ENCODE measurements at regions not wholly inside any gene's neighbourhood (a gene's known extent, or its start where the extent isn't known, plus 50 kb on each side); places are given as distances from the start of the nearest gene placed in this dataset.

DNA sequence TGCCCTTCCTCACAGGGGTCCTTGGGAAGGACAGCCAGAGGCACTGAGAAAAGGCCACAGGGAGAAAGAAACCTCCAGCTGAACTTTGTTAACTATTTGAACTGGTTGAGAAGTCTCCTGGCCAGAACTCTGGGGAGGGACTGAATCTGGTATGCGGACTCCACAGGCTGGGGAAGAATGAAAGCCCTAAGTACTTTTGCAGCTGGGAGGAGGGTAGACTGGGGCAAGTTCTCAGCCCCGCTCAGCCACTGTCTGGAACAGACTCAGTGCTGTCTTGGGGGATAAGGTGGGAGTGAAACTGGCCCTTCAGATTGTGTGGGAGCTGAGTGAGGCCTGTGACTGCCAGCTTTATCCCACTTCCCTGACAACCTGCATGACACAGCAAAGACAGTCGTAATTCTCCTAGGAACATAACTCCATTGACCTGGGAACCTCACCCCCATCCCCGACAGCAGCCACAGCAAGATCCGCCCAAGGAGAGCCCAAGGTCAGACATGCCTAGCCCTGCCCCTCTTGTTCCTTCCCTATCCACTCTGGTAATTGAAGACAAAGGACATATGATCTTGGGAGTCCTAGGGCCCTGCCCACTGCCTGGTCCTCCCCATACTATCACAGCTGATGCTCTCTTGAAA is 475.1 kb upstream of the CNTN5 start:
- H3K4me3 ChIP-seq (ENCODE audit: low read depth, low read length): no peak overlapping the region
- TF ChIP-seq, protein P1, sequence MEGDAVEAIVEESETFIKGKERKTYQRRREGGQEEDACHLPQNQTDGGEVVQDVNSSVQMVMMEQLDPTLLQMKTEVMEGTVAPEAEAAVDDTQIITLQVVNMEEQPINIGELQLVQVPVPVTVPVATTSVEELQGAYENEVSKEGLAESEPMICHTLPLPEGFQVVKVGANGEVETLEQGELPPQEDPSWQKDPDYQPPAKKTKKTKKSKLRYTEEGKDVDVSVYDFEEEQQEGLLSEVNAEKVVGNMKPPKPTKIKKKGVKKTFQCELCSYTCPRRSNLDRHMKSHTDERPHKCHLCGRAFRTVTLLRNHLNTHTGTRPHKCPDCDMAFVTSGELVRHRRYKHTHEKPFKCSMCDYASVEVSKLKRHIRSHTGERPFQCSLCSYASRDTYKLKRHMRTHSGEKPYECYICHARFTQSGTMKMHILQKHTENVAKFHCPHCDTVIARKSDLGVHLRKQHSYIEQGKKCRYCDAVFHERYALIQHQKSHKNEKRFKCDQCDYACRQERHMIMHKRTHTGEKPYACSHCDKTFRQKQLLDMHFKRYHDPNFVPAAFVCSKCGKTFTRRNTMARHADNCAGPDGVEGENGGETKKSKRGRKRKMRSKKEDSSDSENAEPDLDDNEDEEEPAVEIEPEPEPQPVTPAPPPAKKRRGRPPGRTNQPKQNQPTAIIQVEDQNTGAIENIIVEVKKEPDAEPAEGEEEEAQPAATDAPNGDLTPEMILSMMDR (IDR thresholded peaks at IDR 0.05; ENCODE audit: control insufficient read depth, extremely low read depth, insufficient read depth): no peak
- DNase-seq (ENCODE audit: low read depth): no peak

DNA sequence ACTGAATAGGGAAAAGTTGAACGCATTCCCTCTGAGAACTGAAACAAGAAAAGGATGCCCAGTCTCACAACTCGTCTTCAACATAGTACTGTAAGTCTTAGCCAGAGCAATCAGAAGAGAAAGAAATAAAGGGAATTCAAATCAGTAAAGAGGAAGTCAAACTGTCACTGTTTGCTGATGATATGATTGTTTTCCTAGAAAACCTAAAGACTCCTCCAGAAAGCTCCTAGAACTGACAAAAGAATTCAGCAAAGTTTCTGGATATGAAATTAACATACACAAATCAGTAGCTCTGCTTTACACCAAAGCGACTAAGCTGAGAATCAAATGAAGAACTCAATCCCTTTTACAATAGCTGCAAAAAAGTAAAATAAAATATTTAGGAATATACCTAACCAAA is 471.2 kb upstream of the CNTN5 start:
- TF ChIP-seq, protein P1 (IDR thresholded peaks at IDR 0.05; ENCODE audit: control insufficient read depth, extremely low read depth, insufficient read depth): no peak
- no peak for DNase-seq (ENCODE audit: low read depth)
- no peak overlapping the region for H3K4me3 ChIP-seq (ENCODE audit: low read depth, low read length)

DNA sequence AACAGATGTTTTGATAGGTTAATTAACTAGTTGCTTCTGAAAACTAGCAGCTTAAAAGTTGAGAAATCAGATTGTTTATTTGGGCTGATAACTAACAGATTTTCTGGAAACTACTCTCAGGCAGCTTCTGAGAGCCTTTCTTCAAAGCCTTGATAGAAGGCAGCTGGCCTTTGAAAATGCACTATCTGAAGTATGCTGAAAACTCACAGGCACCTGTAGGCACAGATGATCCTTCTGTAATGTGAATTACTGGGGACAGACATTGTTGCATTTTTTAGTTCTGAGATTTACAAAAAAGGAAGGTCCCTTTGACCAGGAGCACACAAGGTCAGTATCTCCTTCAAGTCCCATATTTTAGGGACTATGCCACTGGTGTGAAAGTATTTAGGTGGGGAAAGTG is 460.8 kb upstream of the CNTN5 start:
- DNase-seq (ENCODE audit: low read depth): no peak
- H3K4me3 ChIP-seq (ENCODE audit: low read depth, low read length): no peak overlapping the region
- TF ChIP-seq, protein P1 (IDR thresholded peaks at IDR 0.05; ENCODE audit: control insufficient read depth, extremely low read depth, insufficient read depth): no peak

DNA sequence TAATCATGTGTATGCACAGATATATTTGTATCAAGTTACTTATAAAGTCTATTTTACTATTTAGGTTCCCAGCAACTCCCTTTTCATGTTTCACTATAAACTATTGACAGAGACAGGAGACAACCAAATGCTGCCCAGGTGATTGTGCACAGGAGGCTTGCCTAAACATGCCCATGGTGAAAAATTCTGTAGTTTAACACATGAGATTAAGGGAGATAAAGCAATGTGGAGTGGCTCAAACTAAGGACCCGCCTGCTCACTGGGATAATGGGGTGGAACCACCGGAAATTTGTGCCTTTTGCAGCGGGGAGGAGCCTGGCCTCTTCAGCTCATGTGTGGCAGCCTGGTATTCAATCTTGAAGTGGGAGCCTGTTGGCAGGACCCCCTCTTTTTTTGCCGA is 459.5 kb upstream of the CNTN5 start:
- TF ChIP-seq, protein P1 (IDR thresholded peaks at IDR 0.05; ENCODE audit: control insufficient read depth, extremely low read depth, insufficient read depth): no peak
- DNase-seq (ENCODE audit: low read depth): no peak
- no peak overlapping the region for H3K4me3 ChIP-seq (ENCODE audit: low read depth, low read length)

DNA sequence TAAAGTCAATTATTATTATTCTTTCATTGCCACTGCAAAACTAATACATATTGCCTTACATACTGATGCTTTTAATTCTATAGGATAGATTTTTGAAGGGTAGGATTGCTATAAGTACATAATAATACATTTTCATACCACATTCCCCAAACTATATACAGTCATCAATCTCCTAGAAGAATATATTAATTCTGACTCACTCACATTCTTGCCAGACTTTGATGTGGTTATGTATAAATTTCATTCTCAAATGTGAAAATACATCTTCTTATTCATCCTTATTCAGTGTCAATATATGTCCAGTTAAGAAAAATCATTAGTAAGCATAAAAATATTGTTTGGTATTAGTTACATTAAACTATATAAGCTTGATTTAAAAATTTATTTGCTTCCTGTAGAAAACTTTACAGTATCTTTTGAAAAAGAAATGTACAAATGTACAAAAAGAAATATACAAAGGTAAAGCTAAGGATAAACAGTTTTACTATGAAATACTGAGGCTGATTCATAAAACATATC is 458.8 kb upstream of the CNTN5 start:
- H3K4me3 ChIP-seq (ENCODE audit: low read depth, low read length): no peak overlapping the region
- TF ChIP-seq, protein P1 (IDR thresholded peaks at IDR 0.05; ENCODE audit: control insufficient read depth, extremely low read depth, insufficient read depth): no peak

DNA sequence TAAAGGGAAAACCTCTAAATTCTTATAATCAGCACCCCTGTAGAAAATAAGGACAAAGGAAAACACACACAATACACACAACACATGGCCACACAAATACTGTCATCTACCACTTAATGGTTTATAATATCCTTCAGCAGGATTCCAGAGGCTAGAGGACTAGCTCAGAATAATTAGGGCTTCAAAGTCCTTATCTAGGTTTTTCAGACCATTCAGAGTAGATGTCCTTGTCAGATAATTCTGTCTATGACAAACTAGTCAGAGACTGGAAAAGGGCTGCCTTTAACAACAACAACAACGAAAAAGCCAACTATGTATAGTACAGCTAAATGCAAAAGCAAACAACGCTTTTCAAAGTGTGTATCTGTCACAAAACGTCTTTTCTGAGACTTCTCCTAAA is 456.5 kb upstream of the CNTN5 start:
- H3K4me3 ChIP-seq (ENCODE audit: low read depth, low read length): no peak overlapping the region
- TF ChIP-seq, protein P1 (IDR thresholded peaks at IDR 0.05; ENCODE audit: control insufficient read depth, extremely low read depth, insufficient read depth): no peak
- no peak for DNase-seq (ENCODE audit: low read depth)

More for the DNA sequence above, 458.8 kb upstream of the CNTN5 start:
- DNase-seq (ENCODE audit: low read depth): no peak

DNA sequence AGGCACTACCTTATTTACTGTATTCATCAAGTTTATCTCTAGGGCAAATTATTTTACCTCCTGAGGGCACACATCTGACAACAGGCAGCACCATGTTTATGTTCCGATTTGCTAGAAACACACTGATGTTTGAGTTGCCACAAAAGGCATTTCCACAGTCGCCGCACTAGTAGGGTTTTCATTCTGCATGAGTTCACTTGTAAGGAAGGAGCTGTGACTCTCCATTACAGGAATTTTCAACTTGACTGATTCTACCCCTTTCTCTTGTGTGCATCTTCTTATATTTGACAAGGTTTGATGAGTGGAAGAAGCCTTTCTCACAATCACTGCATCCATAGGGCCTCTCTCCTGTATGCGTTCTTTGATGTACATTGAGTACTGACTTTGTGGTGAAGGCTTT is 455.9 kb upstream of the CNTN5 start:
- no peak overlapping the region for H3K4me3 ChIP-seq (ENCODE audit: low read depth, low read length)
- TF ChIP-seq, protein P1 (IDR thresholded peaks at IDR 0.05; ENCODE audit: control insufficient read depth, extremely low read depth, insufficient read depth): no peak
- no peak for DNase-seq (ENCODE audit: low read depth)
